Glutamatergic neuron (in vitro differentiated cells): ENCODE measurements at regions not wholly inside any gene's neighbourhood (a gene's known extent, or its start where the extent isn't known, plus 50 kb on each side); places are given as distances from the start of the nearest gene placed in this dataset.

Experiments used
- DNase-seq: peaks from one replicate; pipeline ENCODE4 v3.0.0; 2022
- H3K27ac Mint-ChIP-seq: one replicate; pipeline ENCODE4 v1.8.0; 2020; ENCODE audit warnings: mild to moderate bottlenecking, mixed read lengths, inconsistent platforms; ENCODE audit not compliant: unreplicated experiment
- H3K27me3 Mint-ChIP-seq: one replicate; pipeline ENCODE4 v1.8.0; 2020; ENCODE audit warnings: mild to moderate bottlenecking, moderate library complexity, mixed read lengths, inconsistent platforms; ENCODE audit not compliant: unreplicated experiment
- H3K36me3 Mint-ChIP-seq: one replicate; pipeline ENCODE4 v1.8.0; 2020; ENCODE audit warnings: mild to moderate bottlenecking, mixed read lengths, inconsistent platforms; ENCODE audit not compliant: unreplicated experiment
- H3K4me1 Mint-ChIP-seq: one replicate; pipeline ENCODE4 v1.8.0; 2020; ENCODE audit warnings: mild to moderate bottlenecking, low read depth, mixed read lengths, inconsistent platforms; ENCODE audit not compliant: unreplicated experiment
- H3K4me3 Mint-ChIP-seq: one replicate; pipeline ENCODE4 v1.8.0; 2020; ENCODE audit warnings: mild to moderate bottlenecking, mixed read lengths, inconsistent platforms; ENCODE audit not compliant: unreplicated experiment
- H3K9me3 Mint-ChIP-seq: one replicate; pipeline ENCODE4 v1.8.0; 2020; ENCODE audit warnings: mild to moderate bottlenecking, moderate library complexity, mixed read lengths, inconsistent platforms; ENCODE audit not compliant: unreplicated experiment
- CTCF ChIP-seq: fragments of 200-600 bp; sonication (generic); IDR thresholded peaks from one replicate; pipeline ENCODE4 v1.5.0; 2021; ENCODE audit not compliant: partially characterized antibody, unreplicated experiment

GRCh38 chr14:37721976-37722659 is 126.7 kb downstream of the TTC6 start:
- DNase-seq, result no peak
- no peak overlapping the region for H3K4me3 Mint-ChIP-seq
- H3K4me1 Mint-ChIP-seq, result no peaks in the 10 kb centered on the region
- H3K36me3 Mint-ChIP-seq, result no peaks in the 10 kb centered on the region
- peaks cover 2% of the 10 kb centered on the region for H3K27me3 Mint-ChIP-seq
- H3K9me3 Mint-ChIP-seq, result no peaks in the 10 kb centered on the region
- no peak overlapping the region for H3K27ac Mint-ChIP-seq
- no peak for TF ChIP-seq CTCF

GRCh38 chr14:37723515-37723914 is 128.1 kb downstream of the TTC6 start:
- no peak for TF ChIP-seq CTCF
- DNase-seq, result no peak
- Mint-ChIP-seq H3K27me3 (peaks cover 2% of the 10 kb centered on the region), H3K9me3 (no peaks in the 10 kb centered on the region), H3K4me1 (no peaks in the 10 kb centered on the region), H3K4me3 (no peak overlapping the region), H3K27ac (no peak overlapping the region), H3K36me3 (no peaks in the 10 kb centered on the region)

- Mint-ChIP-seq H3K27me3 (peaks cover 2% of the 10 kb centered on the region), H3K9me3 (no peaks in the 10 kb centered on the region), H3K4me1 (peaks cover 2% of the 10 kb centered on the region), H3K27ac (no peak overlapping the region), H3K4me3 (no peak overlapping the region), H3K36me3 (no peaks in the 10 kb centered on the region)
- no peak for TF ChIP-seq CTCF
- DNase-seq, result no peak
Observed at GRCh38 chr14:37726708-37727107, 131.3 kb downstream of the TTC6 start.

- H3K4me3 Mint-ChIP-seq, result no peak overlapping the region
- H3K27ac Mint-ChIP-seq, result no peak overlapping the region
- H3K9me3 Mint-ChIP-seq, result no peaks in the 10 kb centered on the region
- no peak for DNase-seq
- no peaks in the 10 kb centered on the region for H3K27me3 Mint-ChIP-seq
- no peaks in the 10 kb centered on the region for H3K36me3 Mint-ChIP-seq
- no peak for TF ChIP-seq CTCF
- H3K4me1 Mint-ChIP-seq, result peaks cover 2% of the 10 kb centered on the region
Observed at GRCh38 chr14:37729218-37729617, 133.8 kb downstream of the TTC6 start.

- H3K36me3 Mint-ChIP-seq, result no peaks in the 10 kb centered on the region
- H3K9me3 Mint-ChIP-seq, result no peaks in the 10 kb centered on the region
- H3K4me3 Mint-ChIP-seq, result no peak overlapping the region
- H3K4me1 Mint-ChIP-seq, result peaks cover 2% of the 10 kb centered on the region
- H3K27ac Mint-ChIP-seq, result no peak overlapping the region
- TF ChIP-seq CTCF, result no peak
- no peaks in the 10 kb centered on the region for H3K27me3 Mint-ChIP-seq
- no peak for DNase-seq
Observed at GRCh38 chr14:37731094-37731493, 135.7 kb downstream of the TTC6 start.
